Left lobe of liver (tissue), 2 donors: ENCODE measurements at regions not wholly inside any gene's neighbourhood (a gene's known extent, or its start where the extent isn't known, plus 50 kb on each side); places are given as distances from the start of the nearest gene placed in this dataset.
"Not testable (repeated sequence)": the region's sequence is repeated elsewhere in the genome, so short reads cannot be mapped to it uniquely, and the experiment has no call there.

Experiments used
- ATAC-seq: fragments of 200-7000 bp; cut with Tn5 transposase; one replicate; pipeline ENCODE4 v1.9.1; 2020; ENCODE audit warnings: mild to moderate bottlenecking, moderate library complexity
- DNase-seq: peaks from one replicate; pipeline ENCODE4 v3.0.0-alpha.2; 2020; ENCODE audit warnings: low spot score
- donor health status: DM: no; HTN: no; CAD: no; lungs with moderate emphysema.
- donor health status: DM: no; HTN: yes; CAD: no.

DNA sequence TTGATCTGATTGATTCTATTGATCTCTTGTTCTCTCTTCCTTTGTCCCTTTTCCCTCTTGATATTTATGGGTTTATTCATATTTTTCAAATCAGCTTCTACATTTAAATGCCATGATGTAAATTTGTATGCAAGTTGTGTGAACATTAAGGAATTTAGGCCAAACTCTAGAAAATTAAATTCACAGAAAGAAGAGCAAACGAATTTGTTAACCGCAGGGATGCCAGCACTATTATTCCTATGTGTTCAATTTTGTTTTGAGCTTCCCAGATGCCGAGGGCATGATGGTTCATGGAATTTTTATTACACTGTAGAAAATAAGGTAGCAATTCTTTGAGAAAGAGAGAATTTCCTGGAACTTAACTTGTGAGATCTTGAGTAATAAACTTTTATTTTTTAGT is 220.9 kb downstream of the BUB3 start:
- no peak for ATAC-seq
- no peak for DNase-seq

DNA sequence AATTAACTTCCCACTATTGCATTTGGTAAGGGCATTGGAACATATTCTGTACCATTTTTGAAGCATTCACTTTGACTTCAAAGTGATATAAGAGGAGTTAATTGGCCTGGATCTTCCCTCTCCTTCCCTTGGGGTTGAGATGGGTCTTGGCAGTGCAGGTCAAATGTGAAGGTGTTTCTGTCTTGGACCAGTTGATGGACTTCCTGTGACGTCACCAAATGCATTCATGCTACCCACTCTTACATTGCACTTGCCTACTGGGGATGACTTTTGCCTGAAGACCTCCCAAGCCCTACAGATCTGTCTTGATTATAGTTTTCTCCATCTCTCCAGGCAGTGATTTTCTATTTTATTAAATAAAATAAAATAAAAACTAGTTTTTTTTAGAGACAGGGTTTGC is 221.5 kb downstream of the BUB3 start:
- no peak for DNase-seq
- no peak for ATAC-seq

DNA sequence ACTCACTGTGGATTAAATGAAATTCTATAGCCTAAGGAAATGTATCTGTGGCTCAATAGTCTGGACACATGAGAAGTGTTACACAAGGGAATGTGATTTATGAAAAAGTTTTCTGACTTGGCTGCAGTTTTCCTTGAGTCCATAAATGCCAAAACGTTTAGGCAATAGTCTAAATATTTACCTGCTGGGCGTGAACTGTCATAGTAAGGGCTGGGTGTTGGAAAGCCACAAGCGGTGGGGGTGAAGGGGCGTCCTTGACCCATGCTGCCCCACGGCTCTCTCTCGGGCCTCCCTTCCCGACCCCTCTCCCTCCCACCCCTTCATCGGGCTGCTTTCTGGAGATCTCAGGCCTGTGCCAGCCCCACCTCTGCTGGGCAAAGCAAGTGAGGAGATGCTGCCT is 223.7 kb downstream of the BUB3 start:
- ATAC-seq: peak; percentile 81
- DNase-seq: peak; percentile 47

DNA sequence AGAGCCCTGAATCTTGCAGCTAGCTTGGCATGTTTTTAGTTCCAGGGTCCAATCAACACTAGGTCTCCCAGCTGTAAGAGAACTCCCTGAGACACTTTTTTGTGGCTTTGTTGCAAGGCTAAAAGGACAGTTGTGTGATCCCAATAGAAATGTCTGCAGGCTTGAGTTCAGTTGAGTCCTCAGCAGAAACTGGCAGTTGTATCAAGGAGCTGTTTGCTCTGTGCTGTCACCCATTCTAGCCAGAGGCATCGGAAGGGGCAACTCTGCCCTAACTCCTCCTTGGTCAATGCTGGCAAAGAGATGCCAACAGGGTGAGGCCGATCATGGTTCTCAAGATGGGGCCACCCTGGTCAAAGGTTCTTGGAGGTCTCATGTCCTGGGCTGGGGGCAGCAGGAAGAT is 224.1 kb downstream of the BUB3 start:
- DNase-seq (no peak), ATAC-seq (peak; percentile 58)

DNA sequence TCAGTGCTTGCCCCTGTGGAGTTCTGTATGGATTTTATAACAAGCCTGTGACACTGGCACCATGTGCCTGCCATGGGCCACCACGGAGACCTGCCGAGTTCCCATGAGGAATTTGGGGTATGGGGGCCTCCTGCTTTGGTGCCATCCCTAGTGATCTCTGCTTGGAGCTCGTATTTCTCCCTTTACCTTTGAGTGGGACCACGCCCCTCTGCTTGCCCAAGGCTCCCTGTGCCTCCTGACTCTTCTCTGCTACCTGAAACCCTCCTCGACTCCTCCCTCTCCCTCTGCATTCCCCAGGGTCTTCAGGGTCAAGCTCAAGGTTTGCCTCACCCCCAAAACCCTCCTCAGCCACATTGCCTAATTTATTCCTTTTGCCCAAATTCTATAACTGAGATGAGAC is 225.0 kb downstream of the BUB3 start:
- DNase-seq: no peak
- ATAC-seq: no peak

DNA sequence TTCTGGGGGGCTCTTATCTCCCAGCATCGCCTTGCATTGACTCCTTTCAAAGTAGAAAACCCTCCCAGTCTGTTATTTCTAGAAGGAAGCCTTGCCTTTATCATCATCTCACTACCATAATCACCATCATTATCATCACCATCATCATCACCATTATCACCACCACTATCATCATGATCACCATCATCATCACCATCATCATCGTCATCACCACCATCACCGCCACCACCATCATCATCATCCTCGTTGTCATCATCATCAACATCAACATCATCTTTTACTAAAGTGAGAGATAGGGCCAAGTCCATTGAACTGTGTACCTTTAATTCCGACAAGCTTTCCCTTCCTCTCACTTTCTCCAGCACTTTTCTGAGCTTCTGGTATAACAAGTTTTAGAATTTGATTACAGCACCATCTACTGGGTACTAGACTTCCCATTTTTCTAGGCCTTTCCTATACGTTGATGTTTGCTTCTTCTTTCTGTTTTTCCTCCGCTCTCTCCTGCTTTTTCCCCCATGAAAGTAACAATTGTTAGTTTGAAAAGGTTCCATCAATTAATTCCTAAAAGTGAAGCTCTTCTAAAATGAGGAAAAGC is 226.4 kb downstream of the BUB3 start:
- DNase-seq (no peak), ATAC-seq (peak; percentile 68)

DNA sequence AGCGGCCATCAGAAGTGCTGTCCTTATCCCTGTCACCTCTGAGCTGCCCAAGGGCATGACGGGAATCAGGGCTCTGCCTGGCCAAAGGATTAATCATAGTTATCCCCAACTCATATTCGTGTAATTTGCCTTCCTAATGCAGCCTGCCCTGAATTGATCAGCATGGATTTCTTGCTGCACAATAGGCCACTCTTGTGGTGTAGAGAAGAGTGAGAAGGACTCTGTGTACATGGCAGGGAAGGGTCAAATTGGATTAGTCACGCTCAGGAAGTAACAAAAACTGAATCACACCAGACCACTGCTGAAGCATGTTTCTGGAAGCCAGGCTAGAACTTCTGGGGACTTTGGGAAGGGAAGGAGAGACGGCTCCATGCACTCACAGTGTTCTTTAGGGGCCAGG is 227.0 kb downstream of the BUB3 start:
- DNase-seq (no peak), ATAC-seq (no peak)

DNA sequence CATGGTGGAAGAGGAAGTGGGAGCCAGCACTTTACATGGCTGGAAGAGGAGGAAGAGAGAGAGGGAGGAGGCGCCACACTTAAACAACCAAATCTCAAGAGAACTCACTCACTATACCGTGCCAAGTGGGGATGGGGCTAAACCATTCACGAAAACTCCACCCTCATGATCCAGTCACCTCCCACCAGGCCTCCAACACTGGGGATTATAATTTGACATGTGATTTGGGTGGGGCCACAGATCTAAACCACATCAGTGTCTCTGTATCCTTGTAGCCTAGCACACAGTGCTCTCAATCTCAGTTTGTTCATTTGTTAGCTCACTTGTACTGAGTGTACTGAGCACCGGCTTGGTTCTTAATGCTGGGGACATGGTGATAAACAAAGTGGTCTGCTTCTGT is 228.3 kb downstream of the BUB3 start:
- ATAC-seq: no peak
- DNase-seq: no peak

DNA sequence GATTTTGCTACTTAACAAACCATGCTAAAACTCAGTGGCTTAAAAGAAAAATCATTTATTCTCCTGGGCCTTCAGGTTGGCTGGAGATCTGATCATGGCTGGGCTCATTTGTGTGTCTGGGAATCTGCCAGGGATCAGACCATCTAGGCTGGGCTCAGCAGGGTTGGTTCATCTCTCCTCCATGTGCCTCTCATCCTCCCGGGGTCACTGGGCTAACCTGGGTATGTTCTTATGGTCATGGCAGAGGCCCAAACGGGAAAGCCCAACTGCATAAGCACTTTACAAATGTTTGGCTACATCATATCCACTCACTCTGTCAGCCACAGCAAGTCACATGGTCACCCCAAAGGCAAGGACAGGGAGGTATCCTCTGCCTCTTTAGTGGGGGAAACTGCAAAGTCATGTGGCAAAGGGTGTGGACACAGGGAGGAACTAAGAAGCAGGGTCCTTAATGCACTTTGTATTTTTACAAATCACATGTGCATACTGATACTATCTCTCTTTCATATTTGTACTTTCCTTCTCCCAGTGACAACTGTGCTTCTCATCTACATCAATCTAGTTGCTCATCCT is 231.4 kb downstream of the BUB3 start:
- DNase-seq (no peak), ATAC-seq (no peak)

DNA sequence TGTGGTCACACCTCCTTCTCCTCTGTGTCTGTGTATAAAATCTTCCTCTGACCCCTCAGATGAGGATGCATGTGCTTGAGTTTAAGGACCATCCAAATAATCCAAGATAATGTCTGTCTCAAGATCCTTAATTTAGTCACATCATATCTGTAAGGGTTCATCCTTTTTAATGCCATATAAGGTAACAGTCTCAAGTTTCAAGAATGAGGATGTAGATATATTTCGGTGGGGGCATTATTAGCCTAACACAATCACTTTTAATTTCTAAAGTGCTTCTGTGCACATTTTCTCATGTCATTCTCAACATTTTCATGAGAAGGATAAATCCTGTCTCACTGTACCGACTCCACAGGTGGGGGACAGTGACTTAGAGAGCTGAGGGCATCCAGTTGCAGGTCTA is 235.3 kb downstream of the BUB3 start:
- ATAC-seq: no peak
- no peak for DNase-seq

DNA sequence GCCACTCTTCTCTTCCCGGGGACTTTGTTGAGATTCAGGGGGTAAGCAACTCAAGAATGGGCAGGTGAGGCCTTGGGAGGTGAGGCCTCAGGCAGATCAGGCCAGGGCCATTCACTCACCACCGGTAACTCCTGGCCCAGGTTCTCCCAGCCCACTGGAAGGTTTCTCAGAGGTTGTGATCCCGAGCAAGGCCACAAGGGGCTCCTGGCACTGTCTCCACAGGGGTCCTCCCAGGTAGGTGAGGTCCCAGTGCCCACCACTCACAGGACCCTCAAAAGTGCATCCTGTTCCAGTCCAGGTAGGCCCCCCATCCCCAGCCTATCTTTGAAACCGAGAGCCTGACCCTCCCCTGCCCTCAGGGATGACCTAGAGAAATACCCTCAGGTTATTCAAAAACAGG is 236.1 kb downstream of the BUB3 start:
- ATAC-seq (no peak), DNase-seq (no peak)

DNA sequence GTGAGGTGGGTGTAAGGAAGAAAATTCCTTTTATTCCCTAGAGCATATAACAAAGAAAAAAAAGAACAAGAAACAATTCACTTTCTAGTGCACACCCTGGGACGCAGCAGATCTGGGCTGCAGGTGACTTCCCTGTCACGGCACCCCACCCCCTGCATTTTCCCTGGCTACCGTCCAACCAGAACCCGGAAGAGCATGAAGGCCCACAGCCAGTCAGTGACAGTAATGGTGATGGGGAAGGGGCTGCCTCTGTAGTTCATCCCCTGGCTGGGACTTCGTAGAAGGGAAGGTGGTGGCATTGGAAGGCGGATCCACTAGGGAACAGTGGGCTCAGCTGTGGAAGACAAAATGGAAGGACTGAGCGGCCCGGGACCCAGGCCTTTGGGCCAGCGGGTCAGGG is 236.7 kb downstream of the BUB3 start:
- ATAC-seq (no peak), DNase-seq (no peak)

DNA sequence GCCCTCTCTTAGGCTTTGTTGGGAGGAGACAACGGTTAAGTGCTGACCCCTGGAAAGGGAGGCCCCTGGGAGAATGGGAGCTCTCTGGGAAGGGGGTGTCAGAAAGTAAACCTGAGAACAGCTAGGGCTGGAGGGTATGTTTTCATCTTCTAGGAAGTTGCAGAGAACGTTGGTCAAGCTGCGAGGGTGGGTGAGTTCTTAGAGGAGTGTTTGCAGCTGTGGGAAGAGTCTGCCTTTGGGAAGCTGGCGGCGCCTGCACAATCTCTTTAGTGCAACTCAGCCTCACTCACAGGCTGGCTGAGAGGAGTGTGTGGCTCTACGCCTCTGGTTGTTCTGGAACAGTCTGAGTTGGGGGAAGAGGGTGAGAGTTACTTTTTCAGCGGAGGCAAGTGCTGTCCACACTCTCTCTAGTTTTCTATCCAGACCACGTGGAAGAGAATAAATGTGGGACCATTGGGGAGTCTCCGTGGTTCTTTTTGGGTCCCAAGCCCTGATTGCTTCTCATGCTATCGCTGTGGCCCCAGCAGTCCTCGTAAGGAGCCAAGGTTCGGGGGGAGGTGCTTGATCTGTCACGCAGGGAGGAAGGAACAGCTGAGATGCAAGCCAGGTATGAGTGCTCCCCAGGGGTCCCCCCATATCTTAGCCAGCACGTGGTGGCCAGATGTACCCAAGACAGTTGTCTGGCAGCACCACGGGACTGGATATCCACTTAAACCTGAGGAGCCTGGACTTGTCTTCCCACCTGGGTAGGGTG is 237.2 kb downstream of the BUB3 start:
- DNase-seq (no peak), ATAC-seq (no peak)

DNA sequence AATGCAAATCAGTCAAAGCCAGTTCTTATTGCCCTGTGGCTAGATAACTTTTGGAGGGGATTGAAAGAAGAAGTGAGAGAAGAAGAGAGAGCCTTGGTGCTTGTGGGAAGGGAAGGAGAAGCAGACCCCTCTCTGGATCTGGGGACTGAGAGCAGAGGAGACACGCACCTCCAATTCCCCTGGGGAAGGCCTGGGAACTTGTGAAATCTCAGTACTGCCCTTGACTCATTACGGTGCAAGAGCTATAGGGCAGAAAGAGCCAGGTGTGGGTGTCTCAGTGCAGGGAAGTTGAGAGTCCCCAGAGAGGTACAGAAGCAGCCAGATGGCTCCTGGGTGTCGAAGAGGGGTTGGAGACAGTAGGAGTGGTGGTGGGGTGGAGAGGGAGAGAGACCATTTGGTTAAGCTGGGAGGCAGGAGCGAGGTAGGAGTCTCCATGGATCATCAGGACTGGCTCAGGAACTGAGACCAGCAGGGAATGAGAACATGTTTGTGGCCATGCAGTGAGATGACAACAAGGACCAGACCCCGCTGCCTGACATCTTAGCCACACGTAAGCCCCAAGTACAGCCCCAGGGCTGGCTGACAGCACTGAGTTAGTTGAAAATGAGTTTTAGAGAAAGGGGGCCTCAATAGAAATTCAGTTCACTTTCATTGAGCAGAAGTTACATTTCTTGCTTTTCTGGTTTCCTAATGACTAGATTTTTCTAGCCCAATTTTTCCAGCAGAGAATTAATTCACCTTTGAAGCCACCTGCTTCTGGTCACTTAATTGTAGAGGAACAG is 238.2 kb downstream of the BUB3 start:
- DNase-seq (no peak), ATAC-seq (no peak)

DNA sequence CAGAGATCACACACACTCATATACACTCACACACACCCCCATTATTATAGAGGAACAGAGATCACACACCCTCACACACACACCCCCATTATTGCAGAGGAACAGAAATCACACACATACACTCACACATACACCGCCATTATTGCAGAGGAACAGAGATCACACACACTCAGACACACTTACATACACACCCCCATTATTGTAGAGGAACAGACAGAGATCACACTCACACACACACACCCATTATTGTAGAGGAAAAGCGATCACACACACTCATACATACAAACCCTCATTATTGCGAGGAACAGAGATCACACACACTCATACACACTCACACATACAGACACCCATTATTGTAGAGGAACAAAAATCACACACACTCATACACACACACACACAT is 239.0 kb downstream of the BUB3 start:
- DNase-seq (no peak), ATAC-seq (no peak)

DNA sequence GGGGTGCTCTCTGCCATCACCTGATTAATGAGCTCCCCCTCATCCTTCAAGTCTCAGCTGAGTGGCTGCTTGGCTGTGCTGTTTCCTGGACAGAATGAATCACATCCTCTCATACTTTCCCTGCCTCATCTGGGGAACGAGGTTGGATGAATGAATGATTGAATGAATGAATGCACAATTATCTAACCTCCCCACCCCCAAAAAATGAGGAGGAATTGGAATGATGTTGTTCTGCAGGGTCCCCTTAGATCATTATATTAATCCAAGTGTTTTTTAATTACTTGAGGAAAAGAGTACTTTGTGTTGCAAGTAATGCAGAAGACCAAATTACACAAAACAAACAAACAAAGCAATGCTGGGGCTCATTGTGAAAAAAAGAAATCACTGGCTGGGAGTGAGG is 240.2 kb downstream of the BUB3 start:
- DNase-seq (no peak), ATAC-seq (no peak)

DNA sequence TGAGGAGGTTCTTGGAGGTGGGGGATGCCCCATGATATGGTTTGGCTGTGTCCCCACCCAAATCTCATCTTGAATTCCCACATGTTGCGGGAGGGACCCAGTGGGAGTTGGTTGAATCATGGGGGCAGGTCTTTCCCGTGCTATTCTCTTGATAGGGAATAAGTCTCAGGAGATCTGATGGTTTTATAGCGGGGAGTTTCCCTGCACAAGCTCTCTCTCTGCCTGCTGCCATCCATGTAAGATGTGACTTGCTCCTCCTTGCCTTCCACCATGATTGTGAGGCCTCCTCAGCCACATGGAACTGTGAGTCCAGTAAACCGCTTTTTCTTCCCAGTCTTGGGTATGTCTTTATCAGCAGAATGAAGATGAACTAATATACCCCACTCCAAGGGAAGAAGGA is 241.0 kb downstream of the BUB3 start:
- not testable (repeated sequence) for ATAC-seq, DNase-seq

DNA sequence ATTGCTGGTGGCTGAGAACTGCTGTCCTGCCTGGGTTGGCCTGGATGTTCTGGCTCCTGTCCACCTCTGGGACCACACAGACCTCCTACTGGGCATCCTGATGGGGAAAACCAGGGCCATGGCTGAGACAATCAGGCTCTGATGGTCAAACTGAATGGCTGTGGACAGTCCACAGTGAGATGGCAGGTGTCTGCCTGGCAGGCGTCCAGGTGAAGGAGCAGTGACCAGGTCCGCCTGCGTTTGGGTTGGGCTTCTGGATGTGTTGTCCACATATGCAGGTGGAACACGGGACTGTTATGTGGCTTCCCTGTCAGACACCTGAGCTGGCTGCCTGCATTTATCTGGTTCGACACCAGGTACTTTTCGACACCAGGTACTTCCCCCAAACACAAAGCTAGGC is 241.7 kb downstream of the BUB3 start:
- DNase-seq: no peak
- ATAC-seq: no peak

DNA sequence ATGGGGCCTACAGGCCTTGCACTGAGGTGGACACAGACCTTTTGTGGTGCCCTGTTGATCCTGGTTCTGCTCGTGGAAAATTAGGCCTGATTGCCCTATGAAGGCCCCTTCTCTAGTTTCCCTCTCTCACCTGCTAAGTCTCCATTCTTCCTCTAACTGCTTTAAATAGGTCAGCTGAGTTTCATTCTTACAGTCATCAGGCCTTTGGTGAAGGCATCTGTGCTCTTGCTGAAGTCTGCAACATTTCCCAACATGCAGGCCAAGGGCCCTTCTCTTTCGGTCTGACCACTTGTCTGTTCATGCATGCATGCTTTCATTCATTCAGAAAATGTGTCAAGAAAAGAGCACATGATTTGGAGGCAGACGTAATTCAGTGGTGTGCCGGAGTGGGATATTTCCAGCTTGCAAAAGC is 244.0 kb downstream of the BUB3 start:
- no peak for DNase-seq
- ATAC-seq: no peak

DNA sequence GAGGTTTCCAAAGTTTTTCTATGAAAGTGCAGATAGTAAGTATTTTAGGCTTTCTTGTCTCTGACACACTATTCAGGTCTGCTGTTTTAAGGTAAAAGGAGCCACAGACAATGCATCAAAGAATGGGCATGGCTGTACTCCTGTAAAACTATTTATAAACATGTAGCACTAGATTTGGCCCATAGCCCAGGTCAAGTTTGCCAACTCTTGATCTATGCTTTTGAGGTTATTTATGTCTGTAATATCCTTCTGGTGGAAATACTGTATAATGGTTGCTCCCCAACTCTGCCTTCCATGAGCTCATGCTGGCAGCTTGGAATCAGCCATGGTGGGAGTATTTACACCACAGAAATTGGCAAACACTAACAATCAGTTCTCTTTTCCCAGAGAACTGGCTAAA is 244.6 kb downstream of the BUB3 start:
- no peak for ATAC-seq
- DNase-seq: no peak

DNA sequence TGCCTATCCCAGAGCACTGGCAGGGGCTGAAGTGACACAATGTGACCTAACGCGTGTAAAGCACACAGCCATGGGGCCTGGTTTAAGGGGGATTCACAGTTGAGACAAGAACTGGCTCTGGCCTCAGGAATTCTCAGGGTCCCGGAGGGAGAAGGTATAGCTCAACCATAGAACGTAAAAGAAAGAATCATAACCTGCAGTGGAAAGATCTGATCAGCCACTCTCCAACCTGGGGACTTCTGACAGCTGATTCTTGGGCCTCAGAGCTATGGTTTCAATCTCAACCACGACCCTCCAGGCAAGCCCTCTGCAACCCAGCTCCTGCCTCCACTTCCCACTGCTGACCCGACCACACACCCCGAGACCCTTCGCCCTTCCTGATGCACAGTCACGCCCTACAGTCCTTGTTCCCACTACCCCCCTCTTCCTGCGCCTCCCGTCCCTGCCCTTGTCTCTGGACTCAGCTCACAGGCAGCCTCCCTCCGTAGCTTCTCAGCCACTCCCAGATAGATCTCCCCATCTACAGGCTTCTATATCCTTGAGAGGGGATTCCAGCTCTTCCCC is 245.2 kb downstream of the BUB3 start:
- DNase-seq (no peak), ATAC-seq (no peak)

DNA sequence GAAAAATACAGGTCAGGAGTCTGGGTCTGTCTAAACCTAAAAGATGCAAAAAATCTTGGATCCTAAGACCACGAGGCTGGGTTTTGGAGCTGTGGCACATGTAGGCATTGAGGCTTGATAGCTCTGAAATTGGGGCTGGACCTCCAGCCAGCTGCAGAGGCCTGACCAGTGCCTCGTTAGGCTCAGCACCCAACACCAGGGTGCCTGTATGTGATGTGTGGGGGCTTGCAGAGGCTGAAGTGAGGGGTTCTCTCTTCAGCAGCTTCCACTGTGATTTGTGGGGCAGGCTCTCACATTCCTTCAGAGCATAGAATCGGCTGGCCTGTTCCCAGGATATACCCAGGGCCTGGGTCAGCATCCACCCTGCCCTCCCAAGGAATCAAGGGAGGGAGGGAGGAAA is 247.8 kb downstream of the BUB3 start:
- DNase-seq (no peak), ATAC-seq (no peak)
